ENCODE measurements at regions not wholly inside any gene's neighbourhood (a gene's known extent, or its start where the extent isn't known, plus 50 kb on each side); places are given as distances from the start of the nearest gene placed in this dataset.

DNA sequence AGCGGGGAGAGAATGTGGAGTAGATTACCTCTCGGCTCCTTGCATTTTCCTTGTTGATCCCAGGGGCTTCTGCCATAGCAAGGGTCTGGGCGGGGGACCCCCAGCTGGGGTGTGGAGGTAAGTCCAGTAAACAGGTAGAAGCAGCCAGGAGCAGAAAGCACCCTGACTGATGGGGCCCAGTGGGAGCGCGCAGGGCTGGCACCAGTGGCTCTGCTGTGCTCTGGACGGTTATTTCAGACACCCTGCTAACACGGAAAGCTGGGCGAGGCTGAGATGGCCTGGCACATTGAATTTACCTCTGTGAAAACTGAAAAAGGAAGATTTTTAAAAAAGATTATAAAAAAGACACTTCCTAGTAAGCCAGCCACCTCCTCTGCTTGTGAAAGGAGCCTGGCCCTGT, 88.4 kb upstream of the CALM2 start:
- no peak for DNase-seq

DNA sequence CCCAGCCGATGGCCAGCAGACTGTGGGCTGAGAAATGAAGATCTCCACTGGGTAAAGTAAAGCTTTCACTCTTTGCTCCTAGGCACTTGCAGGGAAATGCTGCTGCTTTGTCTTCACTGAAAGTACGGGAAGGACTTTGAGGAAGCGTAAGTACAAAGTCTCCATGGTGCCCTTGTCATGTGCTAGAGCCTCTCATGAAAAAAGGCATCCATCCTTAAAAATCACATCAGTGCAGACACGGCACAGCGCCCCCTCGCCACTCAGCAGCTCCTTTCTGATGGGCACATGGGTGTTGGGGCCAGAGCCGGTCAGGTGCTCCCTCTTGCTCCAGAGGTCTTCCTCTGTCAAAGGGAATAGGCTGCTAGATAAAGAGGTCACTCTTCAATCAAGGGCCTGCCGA, 87.8 kb upstream of the CALM2 start:
- DNase-seq = no peak

DNA sequence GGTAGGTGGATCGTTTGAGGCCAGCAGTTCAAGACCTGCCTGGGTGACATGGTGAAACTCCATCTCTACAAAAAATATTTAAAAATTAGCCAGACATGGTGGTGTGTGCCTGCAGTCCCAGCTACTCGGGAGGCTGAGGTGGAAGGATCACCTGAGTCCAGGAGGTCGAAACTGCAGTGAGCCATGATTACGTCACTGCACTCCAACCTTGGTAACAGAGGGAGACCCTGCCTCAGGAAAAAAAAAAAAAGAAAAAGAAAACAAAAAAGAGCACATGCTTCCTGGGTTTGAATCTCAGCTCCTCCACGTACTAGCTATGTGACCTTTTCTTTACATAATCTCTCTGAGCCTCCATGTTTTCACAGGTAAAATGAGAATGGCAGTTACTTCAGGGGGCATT, 86.3 kb upstream of the CALM2 start:
- no peak for DNase-seq

DNA sequence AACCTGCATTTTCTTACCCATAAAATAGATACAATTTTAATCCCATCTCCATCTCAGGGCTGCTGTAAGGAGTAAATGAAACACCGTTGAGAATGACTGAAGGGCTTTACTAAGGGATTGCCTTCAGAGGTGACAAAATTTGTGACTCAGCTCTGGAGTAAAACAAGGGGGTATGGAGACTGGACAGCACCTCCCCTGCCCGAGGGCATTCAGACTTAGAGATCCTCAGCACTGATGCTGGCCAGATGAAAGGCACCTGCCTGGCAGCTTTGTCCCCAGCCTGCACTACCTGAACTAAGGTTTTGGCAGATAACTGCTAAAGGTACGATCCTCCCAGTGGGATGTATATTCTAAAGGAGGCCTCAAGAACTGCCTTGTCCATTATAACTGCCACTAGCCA, 84.7 kb upstream of the CALM2 start:
- no peak for DNase-seq

DNA sequence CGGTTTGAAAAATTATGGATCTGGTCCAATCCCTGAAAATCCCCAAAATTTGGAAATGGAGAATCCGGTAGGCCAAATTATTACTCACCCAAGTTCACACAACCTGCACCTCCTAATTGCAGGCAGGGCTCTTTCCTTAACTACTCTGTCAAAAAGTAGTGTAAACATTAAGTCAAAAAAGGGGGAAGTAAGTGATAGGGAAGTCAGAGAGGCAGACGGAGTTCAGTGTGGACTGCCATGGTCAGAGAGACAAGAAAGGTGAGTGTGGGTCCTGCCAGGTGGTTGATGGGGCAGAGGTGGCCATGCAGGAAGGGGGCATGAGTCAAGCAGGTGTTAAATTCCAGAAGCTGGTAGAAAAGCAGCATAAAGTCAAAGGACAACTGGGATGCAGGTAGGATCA, 83.5 kb upstream of the CALM2 start:
- DNase-seq = no peak

DNA sequence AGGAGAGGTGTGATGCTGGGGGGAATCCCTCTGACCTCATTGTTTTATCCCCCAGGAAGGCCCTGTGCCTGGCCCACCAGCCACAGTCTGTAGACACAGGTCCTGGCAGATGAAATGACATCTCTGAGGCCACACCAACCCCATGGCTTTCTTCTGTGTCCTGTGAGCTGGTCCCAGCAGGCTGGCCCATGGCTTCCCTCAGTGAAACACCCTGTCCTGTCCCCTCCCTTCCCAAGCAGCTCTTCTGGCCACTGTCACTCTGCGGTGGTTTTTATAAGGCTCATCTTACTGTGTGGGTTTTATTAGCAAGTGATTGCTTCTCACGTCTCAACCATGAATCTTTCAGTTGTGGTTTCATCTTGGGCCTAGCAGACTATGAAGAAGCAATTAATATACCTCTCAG, 81.6 kb upstream of the CALM2 start:
- DNase-seq = no peak

DNA sequence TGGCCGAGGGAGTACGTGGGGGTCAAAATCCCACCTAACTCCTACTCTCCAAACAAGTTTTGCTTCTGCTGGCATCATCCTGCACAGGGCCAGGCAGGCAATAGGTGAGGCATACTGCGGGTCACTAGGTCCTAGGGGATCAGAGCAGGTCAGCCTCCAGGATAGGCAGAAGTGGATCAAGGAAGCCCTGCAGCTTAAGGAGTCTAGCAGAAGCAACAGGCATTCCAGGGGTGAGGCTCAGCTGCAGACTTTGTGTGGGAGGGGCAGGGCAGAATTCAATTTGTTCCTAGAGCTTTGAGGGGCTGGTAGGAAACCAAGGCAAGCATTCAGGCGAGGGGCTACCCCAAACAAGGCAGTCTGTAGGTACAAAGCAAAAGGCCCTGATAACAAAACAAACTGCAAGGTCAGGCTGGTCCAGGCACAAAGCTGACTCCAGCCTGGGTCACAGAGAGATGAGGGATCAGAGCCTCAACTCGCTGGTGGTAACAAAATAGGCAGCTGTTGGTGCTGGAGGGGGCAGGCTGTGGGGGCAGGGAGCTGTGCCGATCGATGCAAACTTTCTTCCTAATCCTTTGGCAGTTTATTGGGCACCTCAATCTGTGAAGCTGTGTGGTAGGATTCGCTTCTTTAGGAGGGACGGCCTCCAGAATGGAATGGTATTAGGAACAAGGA, 80.2 kb upstream of the CALM2 start:
- DNase-seq = no peak

DNA sequence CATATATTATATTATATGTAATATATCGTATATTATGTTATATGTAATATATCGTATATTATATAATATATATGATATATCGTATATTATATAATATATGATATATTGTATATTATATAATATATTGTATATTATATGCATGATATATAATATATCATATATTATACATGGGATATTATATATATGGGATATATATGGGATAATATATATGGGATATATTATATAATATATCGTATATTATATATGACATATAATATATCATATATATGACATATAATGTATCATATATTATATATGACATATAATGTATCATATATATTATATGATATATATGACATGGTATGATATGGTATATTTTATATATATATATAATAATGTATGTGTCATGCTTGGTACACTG, 79.5 kb upstream of the CALM2 start:
- no peak for DNase-seq

DNA sequence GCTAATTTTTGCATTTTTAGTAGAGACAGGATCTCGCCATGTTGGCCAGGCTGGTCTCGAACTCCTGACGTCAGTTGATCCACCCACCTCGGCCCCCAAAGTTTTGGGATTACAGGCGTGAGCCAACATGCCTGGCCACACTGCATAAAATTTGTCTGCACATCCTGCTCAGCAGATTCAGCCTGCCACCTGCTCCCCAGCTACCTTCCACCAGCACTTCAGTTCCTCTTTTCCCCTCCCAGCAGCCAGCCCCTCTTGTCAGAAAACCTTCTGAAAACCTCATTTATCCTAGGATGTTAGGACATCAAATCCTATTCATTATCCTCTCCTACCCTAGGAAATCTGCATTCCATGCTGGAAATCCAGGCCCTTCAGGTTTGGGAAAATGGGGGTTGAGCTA, 78.2 kb upstream of the CALM2 start:
- DNase-seq = no peak

DNA sequence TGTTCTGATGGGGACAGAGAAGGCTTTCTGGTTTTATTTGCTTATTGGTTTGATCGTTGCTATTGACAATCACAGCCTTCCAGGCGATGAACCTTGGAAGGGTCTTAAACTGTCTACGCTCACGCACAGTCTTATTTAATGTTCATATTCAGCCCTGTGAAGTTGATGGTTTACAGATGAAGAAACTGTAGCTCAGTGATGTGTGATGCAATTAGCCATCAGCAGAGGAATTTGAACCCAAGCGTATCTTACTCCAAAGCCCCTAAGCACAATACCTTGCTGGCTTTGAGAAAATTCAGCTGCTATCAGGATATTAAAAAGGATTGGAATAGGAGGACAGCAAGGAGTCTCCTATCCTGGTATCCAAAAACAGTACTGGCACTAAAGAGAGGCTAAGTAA, 77.1 kb upstream of the CALM2 start:
- DNase-seq = no peak

DNA sequence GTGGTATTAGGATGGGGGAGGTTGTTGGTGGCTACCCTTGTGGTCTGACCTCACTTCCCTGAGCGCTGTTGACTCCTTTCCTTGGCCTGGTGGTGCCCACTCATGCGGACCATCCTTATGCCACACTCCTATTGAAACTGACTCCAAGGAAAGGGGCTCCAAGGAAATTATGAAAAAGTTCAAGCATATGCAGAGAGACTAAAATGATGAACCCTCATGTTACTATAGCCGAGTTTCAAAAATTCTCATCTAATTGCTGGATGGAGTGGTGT, 75.0 kb upstream of the CALM2 start:
- DNase-seq = no peak

DNA sequence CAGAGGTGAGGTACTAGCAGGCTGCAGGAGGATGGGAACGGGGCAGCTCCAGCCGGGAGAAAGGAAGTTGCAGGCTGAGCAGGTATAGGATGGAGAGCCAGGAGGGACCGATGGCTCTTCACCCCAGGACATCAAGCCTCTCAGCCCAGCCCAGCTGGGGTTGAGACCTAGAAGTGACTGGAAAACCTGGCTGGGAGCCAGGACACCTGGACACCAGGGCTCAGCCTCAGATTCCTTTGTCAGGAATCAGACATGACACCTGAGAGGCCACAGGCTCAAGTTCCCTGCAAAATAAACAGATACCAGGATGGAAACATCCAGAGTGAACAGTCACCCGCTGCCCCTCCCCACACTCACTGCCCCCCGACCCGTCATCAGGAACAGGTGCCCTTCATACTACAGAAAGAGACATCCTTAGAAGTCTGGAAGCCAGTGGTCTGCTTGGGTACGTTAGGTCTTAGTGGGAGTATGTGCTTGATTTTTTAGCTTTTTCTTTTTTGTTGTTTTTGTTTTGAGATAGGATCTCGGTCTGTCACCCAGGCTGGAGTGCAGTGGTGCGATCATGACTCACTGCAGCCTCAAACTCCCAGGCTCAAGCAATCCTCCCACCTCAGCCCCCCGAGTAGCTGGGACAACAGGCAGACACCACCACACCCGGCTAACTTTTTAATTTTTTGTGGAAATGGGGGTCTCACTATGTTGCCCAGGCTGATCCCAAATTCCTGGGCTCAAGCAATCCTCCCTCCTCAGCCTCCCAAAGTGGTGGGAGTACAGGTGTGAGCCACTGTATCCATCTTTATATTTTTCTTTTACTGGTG, 74.5 kb upstream of the CALM2 start:
- DNase-seq = no peak

DNA sequence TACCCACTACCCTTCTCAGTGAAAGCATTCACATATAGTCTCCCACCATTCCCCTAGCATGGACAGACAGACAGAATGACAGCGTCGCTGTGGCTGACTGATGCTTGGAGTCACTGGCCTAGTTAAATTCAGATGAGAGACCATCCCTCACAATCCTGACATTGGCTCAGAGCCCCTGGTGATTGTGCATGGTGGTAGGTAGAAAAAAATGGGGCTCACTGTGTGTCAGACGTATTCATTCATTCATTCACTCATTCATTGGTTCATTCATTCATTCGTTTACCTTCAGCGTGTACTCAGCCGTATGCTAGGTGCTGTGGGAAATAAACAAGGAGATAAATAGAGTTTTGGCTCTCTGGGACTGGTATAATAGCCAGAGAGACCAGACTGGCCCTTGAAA, 73.6 kb upstream of the CALM2 start:
- no peak for DNase-seq

DNA sequence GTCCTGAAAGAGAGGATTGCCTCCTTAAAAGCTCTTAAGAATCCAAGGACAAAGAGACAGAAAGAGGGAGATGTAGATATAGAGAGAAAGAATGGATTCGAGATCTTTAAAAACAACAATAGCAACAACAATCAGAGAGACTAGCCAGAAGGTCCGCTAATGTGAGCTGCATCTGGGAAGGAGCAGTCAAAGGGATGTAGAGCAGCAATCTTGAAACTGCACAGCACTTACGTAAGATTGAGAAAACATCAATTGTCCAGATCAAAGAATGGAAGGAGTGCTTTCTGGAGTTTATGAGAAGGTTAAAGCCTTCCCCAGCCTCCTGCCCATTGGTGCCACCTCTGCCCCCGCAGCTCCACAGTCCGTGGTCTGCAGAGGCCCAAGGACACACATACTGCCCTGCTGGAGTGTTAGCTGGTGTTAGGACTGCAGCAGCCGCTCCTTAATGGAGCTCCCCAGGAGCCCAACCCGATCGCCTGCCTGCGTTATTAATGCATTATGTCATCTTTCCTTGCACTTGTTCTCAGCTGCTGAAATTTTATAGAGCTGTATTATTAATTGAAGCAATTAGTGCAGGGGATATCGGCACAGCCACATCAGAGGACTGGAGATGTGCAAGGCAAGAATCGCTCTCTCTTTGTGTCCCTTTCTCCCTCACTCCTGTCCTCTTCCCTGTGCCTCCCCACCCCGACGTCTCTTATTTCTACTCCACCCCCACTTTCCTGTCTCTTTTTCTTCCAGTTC, 73.0 kb upstream of the CALM2 start:
- no peak for DNase-seq

DNA sequence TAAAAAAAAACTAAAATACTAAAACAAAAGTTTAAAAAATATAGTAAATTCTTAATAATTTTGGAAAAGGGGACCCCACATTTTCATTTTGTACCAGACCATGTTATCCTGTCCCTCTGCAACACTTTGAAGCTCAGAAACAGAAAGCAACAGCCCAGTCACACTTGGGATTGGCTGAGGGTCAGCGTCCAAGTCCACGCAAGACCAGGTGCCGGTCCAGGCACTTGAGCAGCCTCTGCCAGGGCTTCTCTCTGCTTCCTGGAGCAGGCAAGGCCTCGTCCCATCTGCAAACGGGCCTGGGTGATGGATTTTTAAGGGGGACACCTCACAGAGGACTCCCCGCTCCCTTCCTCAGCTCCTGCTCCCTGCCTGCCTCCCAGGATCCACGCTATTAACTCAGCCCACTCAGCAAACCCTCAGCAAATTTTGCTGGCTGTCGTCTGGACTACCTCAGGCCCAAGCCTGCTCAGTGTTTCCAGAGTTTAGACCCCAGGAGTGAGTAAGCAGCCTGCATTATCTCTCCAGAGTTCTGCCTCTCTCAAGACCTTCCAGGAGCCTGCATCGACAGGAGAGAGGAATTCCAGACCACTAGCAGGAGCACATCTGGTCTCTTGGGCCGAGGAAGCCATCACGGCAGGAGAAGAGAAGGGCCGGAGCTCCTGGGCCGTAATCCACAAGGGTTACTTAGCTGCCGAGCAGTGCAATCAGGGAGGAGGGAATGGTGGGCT, 67.4 kb upstream of the CALM2 start:
- DNase-seq = no peak

DNA sequence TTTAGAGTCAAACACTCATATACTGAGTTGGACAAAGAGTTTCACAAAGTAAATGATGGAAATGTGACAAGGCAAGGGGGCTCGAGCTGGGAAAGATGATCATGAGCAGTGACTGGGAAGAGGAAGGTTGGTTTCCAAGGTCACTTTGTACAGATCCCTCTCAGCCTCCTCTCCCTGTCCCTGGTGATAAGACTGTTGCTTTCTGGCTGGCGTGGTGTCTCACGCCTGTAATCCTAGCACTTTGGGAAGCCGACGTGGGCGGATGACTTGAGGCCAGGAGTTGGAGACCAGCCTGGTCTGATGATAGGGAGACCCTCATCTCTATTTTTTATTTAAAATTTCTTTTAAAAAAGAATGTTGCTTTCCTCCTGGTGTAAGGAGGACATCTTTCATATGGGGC, 65.4 kb upstream of the CALM2 start:
- DNase-seq = no peak

DNA sequence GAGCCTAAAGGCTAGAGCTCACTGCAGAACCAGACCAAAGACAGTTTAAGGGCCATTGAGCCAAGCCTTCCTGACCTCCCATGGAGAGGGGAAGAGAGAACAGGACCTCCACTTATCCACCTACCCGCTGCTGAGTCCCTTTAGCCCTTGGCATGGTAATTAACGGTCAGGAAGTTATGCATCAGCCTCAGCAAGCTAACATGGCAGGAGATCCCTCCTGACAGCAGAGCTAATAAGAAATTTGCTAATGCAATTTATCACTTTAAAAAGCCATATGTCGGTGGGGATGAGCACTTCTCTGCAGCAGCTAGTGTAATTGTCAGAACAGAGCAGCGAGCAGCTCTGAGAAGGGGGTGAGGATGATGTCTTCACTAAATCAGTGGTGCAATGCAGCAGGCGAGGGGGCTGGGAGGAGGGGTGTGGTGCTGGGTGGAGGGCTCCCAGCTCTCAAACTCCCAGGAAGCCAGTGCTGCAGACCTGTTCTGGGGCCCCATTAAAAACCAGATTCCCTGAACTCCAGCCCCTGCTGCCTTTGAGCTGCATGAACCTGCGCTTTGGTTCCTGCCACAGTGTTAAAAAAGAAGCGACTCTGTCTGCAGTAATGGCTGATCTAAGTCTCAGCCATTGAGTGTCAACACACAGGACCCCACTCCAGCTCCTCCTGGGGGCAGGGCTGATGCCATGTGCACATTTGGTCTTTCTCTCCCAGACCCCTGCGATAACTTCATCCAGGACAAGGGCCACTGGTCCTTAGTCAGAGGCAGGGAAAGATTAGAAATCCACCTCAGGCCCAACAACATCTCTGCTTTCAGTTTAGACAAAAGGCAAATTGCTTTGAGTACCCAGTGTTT, 63.0 kb upstream of the CALM2 start:
- DNase-seq = no peak

DNA sequence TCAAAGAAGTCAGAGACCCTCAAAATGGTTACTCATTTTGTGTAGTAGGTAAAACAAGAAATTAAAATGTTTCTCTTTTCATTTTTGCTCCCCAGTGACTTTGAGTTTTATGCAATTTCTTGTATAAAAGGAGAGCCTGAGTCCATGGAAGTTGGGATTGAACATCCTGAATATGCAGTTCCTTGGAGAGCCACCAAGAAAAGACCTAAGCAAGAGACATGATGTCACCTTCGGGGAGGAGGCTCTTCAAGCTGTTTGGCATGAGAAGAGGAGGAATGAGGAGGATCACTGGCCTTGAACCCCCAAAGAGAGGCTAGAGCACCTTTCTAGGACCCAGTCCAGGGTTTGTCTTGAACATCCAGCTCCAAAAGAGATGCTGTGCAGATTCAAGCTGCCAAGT, 62.3 kb upstream of the CALM2 start:
- no peak for DNase-seq

DNA sequence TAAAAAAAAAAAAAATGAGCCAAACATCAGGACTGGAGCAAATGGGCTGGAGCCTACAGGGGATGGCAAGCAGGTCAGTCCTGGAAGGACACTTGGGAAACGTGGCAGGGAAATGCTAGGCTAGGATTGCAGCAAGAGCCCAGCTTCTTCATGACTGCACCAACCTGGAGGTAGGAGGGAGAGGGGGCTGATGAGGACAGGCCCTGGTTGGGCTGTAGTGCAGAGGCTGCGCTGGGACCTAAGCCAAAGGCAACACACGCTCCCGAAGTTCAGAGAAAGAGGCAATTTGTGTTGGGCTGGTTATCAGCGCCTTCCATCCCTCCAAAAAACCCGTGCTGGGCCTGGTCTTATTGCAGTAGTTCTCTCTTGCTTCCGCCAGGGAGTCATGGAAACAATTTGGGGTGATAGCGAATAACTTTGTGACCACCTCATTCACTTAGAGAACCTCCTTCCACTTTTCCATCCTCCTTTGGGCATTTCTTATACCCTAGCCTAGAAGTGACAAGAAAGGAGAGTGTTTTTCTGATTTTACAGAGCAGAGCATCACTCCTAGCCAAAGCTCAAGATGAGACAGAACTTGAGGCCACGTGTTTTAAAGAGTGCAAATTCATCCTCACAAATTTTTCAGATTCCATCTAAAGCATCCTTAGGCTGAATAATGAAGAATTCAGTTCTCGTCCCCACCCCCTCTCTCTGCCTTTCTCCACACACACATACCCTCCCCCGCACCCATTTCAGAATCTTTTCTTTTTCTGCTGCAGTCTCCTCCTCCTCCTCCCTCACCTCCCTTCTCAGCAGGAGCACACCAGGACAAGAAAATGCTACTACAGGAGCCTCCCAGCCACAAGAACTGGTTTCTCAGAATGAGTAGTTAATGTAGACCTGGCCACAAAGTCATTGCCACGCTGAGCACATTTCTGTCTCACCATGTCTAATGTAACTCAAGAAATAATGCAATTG, 61.3 kb upstream of the CALM2 start:
- DNase-seq = no peak

DNA sequence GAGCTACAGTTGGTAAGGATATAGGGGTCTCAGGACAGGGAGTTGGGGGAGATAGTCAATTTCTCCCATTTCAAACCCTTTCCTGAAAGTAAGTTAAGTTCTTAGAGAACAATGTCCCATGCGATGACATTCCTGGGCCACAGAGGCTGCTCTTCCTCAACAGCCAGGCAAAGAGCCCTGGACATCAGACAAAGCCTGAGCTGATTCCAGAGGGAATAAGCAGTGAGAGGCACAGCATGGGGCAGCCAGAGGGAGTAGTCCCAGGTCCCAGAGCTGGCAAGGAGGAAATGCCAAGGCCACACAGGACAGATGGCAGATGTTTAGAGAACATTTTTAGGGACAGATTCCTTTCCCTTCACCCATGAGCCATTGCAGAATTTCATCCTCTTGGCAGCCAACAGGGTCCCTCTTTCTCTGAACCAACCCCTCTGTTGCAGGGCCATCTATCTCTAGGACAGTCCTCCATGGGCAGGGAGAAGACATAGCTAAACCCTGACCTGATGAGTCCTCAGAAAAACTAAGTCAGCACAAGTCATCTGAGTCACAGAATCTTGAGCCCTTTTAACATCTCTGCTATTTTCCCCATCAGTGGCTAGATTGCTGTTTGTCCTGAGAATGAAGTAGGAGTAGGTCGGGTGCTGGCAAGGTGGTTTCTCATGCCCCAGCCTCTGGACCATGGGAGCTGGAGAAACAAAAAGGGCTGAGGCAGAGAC, 60.3 kb upstream of the CALM2 start:
- DNase-seq = no peak

DNA sequence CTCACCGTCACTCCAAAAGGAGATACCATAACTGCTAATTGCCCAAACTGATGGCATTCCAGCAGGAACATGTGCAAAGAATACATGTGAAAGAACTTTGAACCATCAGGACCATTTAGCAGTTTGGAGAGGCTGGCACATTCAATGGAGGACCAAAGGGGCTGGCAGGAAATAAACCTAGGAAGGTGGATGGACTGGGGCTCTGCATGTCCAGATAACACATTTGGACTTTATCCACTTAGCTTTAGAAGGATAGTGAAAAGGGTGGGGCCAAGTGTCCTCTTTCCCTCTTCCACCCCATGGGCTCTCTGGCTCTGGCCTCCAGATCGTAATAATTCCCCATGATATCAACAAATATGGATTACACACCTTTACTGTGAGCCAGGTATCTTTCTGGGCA, 58.8 kb upstream of the CALM2 start:
- DNase-seq = no peak
